HFF-Myc (cell line): ENCODE measurements at regions not wholly inside any gene's neighbourhood (a gene's known extent, or its start where the extent isn't known, plus 50 kb on each side); places are given as distances from the start of the nearest gene placed in this dataset.
"Not testable (repeated sequence)": the region's sequence is repeated elsewhere in the genome, so short reads cannot be mapped to it uniquely, and the experiment has no call there.

Experiments
- DNase-seq: peaks from one replicate; pipeline ENCODE4 v3.0.0-alpha.2; 2011; ENCODE audit warnings: low read depth; ENCODE audit errors: extremely low read depth
- H3K4me3 ChIP-seq: replicated peaks from 2 replicates; pipeline ENCODE4 v1.5.1; 2011; ENCODE audit warnings: low read depth, mild to moderate bottlenecking, control low read depth, low read length
- TF ChIP-seq, protein P1 (sequence below): IDR thresholded peaks from 2 replicates; pipeline ENCODE4 v1.5.1; 2012; ENCODE audit warnings: mild to moderate bottlenecking, low read depth, low read length, control low read depth; ENCODE audit errors: missing control alignments

DNA sequence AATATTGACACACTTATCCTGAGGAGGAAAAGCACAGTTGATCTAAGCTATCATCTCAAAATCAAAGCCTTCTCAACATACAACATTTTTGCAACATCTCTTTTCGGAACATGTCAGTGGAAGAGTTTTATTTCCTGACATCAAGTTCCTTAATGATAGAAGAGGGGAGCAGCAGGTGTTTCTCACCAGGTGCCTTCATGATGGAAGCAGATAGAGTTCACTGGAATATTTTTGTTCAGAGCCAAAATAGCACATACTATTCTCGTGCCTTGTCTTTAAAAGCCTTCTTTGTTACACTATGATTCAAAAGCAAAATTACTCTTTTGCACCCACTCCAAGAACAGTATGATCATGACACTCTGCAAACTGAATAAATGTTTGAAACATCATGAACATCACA lies 176.9 kb upstream of the CCNG1 start:
- TF ChIP-seq, protein P1, sequence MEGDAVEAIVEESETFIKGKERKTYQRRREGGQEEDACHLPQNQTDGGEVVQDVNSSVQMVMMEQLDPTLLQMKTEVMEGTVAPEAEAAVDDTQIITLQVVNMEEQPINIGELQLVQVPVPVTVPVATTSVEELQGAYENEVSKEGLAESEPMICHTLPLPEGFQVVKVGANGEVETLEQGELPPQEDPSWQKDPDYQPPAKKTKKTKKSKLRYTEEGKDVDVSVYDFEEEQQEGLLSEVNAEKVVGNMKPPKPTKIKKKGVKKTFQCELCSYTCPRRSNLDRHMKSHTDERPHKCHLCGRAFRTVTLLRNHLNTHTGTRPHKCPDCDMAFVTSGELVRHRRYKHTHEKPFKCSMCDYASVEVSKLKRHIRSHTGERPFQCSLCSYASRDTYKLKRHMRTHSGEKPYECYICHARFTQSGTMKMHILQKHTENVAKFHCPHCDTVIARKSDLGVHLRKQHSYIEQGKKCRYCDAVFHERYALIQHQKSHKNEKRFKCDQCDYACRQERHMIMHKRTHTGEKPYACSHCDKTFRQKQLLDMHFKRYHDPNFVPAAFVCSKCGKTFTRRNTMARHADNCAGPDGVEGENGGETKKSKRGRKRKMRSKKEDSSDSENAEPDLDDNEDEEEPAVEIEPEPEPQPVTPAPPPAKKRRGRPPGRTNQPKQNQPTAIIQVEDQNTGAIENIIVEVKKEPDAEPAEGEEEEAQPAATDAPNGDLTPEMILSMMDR = no peak
- DNase-seq = no peak
- no peak overlapping the region for H3K4me3 ChIP-seq

DNA sequence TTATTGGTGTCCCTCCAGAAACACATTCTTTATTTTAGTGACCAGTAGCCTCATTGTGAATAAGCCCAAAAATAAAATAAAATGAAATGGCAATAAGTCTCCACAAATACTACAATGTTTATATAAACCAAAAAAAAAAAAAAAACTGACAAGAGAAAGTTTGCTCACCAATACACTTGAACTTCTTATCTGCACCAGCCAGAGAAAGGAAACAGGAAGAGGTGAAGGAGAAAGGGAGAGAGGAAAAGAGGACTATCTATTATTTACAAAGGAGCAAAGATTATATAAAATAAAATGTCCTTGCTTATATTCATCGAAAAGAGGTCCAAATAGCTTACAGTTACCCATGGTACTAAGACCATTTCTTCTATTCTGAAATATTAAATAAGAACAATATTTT lies 176.4 kb upstream of the CCNG1 start:
- no peak overlapping the region for H3K4me3 ChIP-seq
- TF ChIP-seq, protein P1 = no peak
- DNase-seq = no peak

DNA sequence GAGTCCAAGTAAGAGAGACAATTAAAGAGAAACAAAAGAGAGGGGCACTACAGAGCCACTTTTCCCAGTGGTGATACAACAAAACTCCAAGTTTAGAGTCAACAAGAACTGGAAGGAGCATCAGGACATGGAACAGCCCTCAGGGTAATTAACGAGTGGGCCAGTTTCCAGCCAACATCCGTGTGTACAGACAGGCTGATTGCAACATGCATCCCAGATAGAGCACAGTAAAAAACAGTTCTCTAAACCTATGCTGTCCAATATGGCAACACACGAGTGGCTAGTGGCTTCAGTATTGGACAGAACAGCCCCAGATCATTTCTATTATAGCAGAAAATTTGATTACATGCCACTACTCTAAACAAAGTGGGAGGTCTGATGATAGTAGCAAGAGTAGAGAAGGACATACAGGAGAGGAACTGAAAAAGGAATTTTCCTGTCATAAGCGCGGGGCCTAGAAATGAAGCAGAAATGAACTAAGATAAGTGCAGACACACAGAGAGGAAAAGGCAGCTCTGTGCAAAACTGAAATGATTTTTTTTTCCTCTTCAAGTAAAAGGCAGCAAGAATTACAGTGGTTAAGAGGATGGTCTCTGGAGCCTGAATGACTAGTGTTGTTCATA lies 175.6 kb upstream of the CCNG1 start:
- no peak overlapping the region for H3K4me3 ChIP-seq
- TF ChIP-seq, protein P1 = no peak
- DNase-seq = no peak

DNA sequence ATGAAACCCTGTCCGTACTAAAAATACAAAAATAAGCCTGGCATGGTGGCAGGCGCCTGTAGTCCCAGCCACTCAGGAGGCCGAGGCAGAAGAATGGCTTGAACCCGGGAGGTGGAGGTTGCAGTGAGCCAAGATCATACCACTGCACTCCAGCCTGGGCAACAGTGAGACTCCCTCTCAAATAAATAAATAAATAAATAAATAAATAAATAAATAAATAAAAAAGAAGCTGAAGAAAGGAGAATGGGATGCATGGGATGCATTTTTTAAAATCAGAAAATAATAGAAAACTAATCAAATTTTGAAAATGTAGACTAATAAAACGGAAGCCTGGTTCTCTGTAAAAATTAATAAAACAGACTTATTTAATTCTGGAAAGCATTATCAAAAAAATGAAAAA lies 171.1 kb upstream of the CCNG1 start:
- not testable (repeated sequence) for DNase-seq, H3K4me3 ChIP-seq

DNA sequence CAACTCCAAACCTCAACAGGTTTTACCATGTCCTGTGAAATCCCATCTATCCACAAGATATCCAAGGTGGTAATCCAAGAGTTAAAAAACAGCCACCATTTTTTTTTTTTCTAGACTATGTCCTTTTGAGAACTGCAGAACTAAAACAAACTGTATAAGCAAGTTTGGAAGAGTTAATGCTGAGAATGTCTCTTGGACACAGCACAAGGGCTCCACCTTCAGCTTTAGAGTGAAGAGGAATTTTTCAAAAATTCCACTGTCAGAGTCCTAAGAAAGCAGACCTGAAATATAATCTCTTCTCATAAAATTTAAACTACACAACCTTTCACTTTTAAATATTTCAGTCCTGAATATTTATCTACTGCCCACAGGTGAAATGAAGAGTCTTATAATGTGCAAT lies 167.8 kb upstream of the CCNG1 start:
- no peak overlapping the region for H3K4me3 ChIP-seq
- TF ChIP-seq, protein P1 = no peak
- no peak for DNase-seq

DNA sequence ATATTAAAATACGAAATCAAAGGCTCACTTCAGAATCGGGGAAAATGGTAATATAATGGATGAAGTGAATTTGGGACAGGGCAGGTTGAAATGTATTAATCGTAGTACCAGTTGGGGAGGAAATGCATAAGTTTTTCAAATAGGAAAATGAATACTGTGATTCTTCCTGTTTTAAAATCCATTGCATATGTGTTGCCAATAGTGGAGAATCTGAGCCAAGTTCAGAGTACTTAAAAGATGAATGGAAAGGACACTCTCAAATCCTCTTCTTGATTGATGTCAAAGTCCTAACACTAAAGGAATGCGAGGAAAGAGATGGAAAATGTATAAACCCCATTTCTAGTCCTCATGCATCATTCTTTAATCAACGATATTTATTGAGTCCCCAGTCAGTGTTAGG lies 160.9 kb upstream of the CCNG1 start:
- DNase-seq = no peak
- H3K4me3 ChIP-seq = no peak overlapping the region
- TF ChIP-seq, protein P1 = no peak

DNA sequence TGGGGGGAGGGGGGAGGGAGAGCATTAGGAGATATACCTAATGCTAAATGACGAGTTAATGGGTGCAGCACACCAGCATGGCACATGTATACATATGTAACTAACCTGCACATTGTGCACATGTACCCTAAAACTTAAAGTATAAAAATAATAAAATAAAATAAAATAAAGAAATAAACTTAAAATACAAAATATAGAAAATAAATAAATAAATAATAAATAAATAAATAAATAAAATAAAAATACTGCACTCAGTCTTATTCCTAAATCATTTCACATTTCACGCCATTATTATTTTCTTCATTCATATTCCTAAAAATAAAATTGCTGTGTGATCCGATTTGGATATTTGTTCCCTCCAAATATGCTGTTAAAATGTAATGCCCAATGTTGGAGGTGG lies 156.5 kb upstream of the CCNG1 start:
- DNase-seq, H3K4me3 ChIP-seq: not testable (repeated sequence)

DNA sequence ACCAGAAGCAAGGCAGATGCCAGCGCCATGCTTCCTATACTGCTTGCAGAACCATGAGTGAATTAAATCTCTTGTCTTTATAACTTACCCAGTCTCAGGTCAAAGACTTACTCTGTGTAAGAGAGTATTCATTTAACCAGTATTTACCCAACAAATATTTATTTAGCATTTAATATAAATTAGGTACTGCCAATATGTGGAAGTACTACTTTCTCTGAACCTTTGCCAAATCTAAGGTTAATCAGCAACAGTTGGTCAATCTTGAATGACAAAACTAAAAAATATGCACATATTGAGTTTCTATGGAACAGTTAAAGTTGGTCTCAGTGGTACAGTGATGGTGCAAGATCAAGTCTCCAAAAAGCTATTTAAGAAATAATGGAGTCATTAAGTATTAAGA lies 155.9 kb upstream of the CCNG1 start:
- TF ChIP-seq, protein P1 = no peak
- no peak overlapping the region for H3K4me3 ChIP-seq
- DNase-seq = no peak
